PC-3 (cell line): ENCODE measurements at regions not wholly inside any gene's neighbourhood (a gene's known extent, or its start where the extent isn't known, plus 50 kb on each side); places are given as distances from the start of the nearest gene placed in this dataset.
"Not testable (repeated sequence)": the region's sequence is repeated elsewhere in the genome, so short reads cannot be mapped to it uniquely, and the experiment has no call there.

Source experiments
- EZH2 ChIP-seq: fragments of 300-600 bp; sonication (generic); IDR thresholded peaks from one replicate; pipeline ENCODE4 v1.6.1; 2017; ENCODE audit warnings: antibody characterized with exemption, mild to moderate bottlenecking, low read length; ENCODE audit not compliant: unreplicated experiment
- EZH2phosphoT487 ChIP-seq: fragments of 300-600 bp; sonication (generic); IDR thresholded peaks from 2 replicates; pipeline ENCODE4 v1.6.1; 2018; ENCODE audit warnings: mild to moderate bottlenecking, antibody characterized with exemption, low read length, borderline replicate concordance
- TF ChIP-seq, protein P1 (sequence below): fragments of 300-600 bp; sonication (generic); conservative IDR thresholded peaks from 2 replicates; pipeline ENCODE4 v1.5.1; 2017; ENCODE audit warnings: antibody characterized with exemption, low read depth, mild to moderate bottlenecking, low read length

DNA sequence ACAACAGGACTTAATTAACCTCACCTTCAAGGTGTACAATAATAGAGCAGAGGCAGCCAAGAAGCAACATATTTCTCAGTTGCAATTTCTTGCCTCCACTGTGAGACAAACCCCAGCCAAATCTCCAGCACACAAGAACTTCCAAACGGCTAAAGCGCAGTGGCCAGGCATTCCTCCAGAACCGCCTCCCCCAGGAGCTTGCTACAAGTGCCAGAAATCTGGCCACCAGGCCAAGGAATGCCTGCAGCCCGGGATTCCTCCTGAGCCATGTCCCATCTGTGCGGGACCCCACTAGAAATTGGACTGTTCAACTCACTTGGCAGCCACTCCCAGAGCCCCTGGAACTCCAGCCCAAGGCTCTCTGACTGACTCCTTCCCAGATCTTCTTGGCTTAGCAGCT is 73.9 kb upstream of the FAM90A26 start:
- TF ChIP-seq, protein P1, sequence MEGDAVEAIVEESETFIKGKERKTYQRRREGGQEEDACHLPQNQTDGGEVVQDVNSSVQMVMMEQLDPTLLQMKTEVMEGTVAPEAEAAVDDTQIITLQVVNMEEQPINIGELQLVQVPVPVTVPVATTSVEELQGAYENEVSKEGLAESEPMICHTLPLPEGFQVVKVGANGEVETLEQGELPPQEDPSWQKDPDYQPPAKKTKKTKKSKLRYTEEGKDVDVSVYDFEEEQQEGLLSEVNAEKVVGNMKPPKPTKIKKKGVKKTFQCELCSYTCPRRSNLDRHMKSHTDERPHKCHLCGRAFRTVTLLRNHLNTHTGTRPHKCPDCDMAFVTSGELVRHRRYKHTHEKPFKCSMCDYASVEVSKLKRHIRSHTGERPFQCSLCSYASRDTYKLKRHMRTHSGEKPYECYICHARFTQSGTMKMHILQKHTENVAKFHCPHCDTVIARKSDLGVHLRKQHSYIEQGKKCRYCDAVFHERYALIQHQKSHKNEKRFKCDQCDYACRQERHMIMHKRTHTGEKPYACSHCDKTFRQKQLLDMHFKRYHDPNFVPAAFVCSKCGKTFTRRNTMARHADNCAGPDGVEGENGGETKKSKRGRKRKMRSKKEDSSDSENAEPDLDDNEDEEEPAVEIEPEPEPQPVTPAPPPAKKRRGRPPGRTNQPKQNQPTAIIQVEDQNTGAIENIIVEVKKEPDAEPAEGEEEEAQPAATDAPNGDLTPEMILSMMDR: not testable (repeated sequence)
- TF ChIP-seq EZH2, EZH2phosphoT487: not testable (repeated sequence)
